NB4 (cell line): ENCODE measurements at regions not wholly inside any gene's neighbourhood (a gene's known extent, or its start where the extent isn't known, plus 50 kb on each side); places are given as distances from the start of the nearest gene placed in this dataset.

ENCODE experiments used
- CTCF ChIP-seq: IDR thresholded peaks from one replicate; pipeline ENCODE4 v1.5.1; 2012; ENCODE audit warnings: low read depth, low read length
- POLR2A ChIP-seq: IDR thresholded peaks from 2 replicates; pipeline ENCODE4 v1.6.1; 2011; ENCODE audit warnings: mild to moderate bottlenecking; ENCODE audit not compliant: insufficient read length; ENCODE audit errors: extremely low read depth

- TF ChIP-seq CTCF (no peak), POLR2A (no peak)
Observed at GRCh38 chr12:84294246-84294645, 618.4 kb downstream of the SLC6A15 start.
